HEK293T (cell line): ENCODE measurements at regions not wholly inside any gene's neighbourhood (a gene's known extent, or its start where the extent isn't known, plus 50 kb on each side); places are given as distances from the start of the nearest gene placed in this dataset.

Experiments
- CTCF ChIA-PET: fragments of 350-600 bp; formaldehyde crosslinking; extraction: SDS; loops from one replicate; lab custom pipeline; 2021; ENCODE audit warnings: antibody characterized with exemption, inconsistent platforms; lab: Yijun Ruan, JAX
- POLR2A ChIA-PET: fragments of 350-600 bp; formaldehyde crosslinking; extraction: SDS; loops from one replicate; lab custom pipeline; 2020; ENCODE audit warnings: antibody characterized with exemption, inconsistent platforms; lab: Yijun Ruan, JAX
- DNase-seq: peaks from one replicate; pipeline ENCODE4 v3.0.0; 2012; ENCODE audit warnings: mixed read lengths; ENCODE audit errors: extremely low spot score
- ARNT ChIP-seq: fragments of 450-650 bp; IDR thresholded peaks from 2 replicates; pipeline ENCODE4 v1.6.1; 2017; ENCODE audit warnings: mild to moderate bottlenecking
- BHLHE40 ChIP-seq: fragments of 450-650 bp; IDR thresholded peaks from 2 replicates; pipeline ENCODE4 v1.6.1; 2016; ENCODE audit warnings: mild to moderate bottlenecking, moderate library complexity, borderline replicate concordance
- CTBP1 ChIP-seq: fragments of 450-650 bp; IDR thresholded peaks from 2 replicates; pipeline ENCODE4 v1.6.1; 2016; ENCODE audit warnings: borderline replicate concordance
- ELF4 ChIP-seq: fragments of 450-650 bp; IDR thresholded peaks from 2 replicates; pipeline ENCODE4 v1.6.1; 2017; ENCODE audit warnings: antibody characterized with exemption
- FOXA1 ChIP-seq: fragments of 450-650 bp; IDR thresholded peaks from 2 replicates; pipeline ENCODE4 v1.6.1; 2016; ENCODE audit warnings: mild to moderate bottlenecking
- FOXK2 ChIP-seq: fragments of 450-650 bp; IDR thresholded peaks from 2 replicates; pipeline ENCODE4 v1.6.1; 2016; ENCODE audit warnings: mild to moderate bottlenecking
- FOXM1 ChIP-seq: fragments of 450-650 bp; IDR thresholded peaks from 2 replicates; pipeline ENCODE4 v1.6.1; 2017; ENCODE audit warnings: mild to moderate bottlenecking, borderline replicate concordance
- HDGF ChIP-seq: fragments of 450-650 bp; IDR thresholded peaks from 2 replicates; pipeline ENCODE4 v1.6.1; 2017; ENCODE audit warnings: antibody characterized with exemption, borderline replicate concordance
- L3MBTL2 ChIP-seq: fragments of 450-650 bp; conservative IDR thresholded peaks from 2 replicates; pipeline ENCODE4 v1.6.1; 2016; ENCODE audit warnings: mild to moderate bottlenecking
- LEF1 ChIP-seq: fragments of 450-650 bp; IDR thresholded peaks from 2 replicates; pipeline ENCODE4 v1.6.1; 2017; ENCODE audit warnings: mild to moderate bottlenecking, borderline replicate concordance
- NFRKB ChIP-seq: fragments of 450-650 bp; IDR thresholded peaks from 2 replicates; pipeline ENCODE4 v1.6.1; 2016; ENCODE audit warnings: mild to moderate bottlenecking, moderate library complexity
- SP1 ChIP-seq: fragments of 450-650 bp; IDR thresholded peaks from 2 replicates; pipeline ENCODE4 v1.6.1; 2017
- SUZ12 ChIP-seq: fragments of 450-650 bp; IDR thresholded peaks from 2 replicates; pipeline ENCODE4 v1.6.1; 2016; ENCODE audit warnings: mild to moderate bottlenecking
- TARDBP ChIP-seq: fragments of 450-650 bp; IDR thresholded peaks from 2 replicates; pipeline ENCODE4 v1.6.1; 2016
- ZNF384 ChIP-seq: fragments of 450-650 bp; IDR thresholded peaks from 2 replicates; pipeline ENCODE4 v1.6.1; 2016
- TF ChIP-seq, protein P1 (sequence below): fragments of 450-650 bp; IDR thresholded peaks from 2 replicates; pipeline ENCODE4 v1.6.1; 2016

- CTCF ChIA-PET = interaction anchor here (1.1 kb wide), 1 partner anchor 25 kb away, joined by 4 read pairs; no protein-coding TSS in a partner anchor
- DNase-seq = no peak
- no peak for TF ChIP-seq CTBP1
- POLR2A ChIA-PET = interaction anchor here (1.7 kb wide), 1 partner anchor 86 kb away, joined by 3 read pairs; the partner anchor contains the start of gene SEMA4F
Observed at GRCh38 chr2:74740395-74740740, 86.3 kb downstream of the SEMA4F start.

GRCh38 chr2:74740741-74741431, 86.8 kb downstream of the SEMA4F start:
- TF ChIP-seq L3MBTL2 = no peak
- no peak for TF ChIP-seq ELF4
- no peak for TF ChIP-seq SP1
- TF ChIP-seq SUZ12 = no peak
- TF ChIP-seq LEF1 = no peak
- TF ChIP-seq BHLHE40 = no peak
- TF ChIP-seq NFRKB = no peak
- no peak for TF ChIP-seq CTBP1
- TF ChIP-seq FOXA1 = no peak
- no peak for TF ChIP-seq FOXK2
- no peak for TF ChIP-seq HDGF
- no peak for TF ChIP-seq ZNF384
- TF ChIP-seq ARNT = no peak
- no peak for TF ChIP-seq FOXM1
- TF ChIP-seq, protein P1, sequence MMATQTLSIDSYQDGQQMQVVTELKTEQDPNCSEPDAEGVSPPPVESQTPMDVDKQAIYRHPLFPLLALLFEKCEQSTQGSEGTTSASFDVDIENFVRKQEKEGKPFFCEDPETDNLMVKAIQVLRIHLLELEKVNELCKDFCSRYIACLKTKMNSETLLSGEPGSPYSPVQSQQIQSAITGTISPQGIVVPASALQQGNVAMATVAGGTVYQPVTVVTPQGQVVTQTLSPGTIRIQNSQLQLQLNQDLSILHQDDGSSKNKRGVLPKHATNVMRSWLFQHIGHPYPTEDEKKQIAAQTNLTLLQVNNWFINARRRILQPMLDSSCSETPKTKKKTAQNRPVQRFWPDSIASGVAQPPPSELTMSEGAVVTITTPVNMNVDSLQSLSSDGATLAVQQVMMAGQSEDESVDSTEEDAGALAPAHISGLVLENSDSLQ = no peak
- no peak for TF ChIP-seq TARDBP
- DNase-seq = peak; percentile 18
- CTCF ChIA-PET = interaction anchor here (1.1 kb wide), 1 partner anchor 26 kb away, joined by 4 read pairs; no protein-coding TSS in a partner anchor
- POLR2A ChIA-PET = interaction anchor here (1.7 kb wide), 1 partner anchor 87 kb away, joined by 3 read pairs; the partner anchor contains the start of gene SEMA4F

DNA sequence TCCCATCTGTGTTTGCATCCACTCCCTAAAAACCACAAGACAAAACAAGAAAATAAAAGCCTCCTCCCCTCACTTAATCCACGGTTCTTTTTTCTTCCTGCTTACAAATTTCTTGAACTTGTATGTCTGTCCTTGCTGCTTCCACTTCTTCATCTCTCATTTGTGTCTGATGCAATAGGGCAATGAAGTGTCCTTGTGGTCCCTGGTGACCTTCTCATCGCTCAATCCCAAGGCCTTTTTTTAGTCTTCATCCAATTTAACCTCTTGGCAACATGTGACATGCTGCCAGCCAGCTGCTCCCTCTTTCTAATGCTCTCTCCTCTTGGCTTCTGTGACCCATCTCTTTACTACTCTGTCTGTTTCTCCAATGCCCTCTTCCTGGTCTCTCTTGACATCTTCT, 87.6 kb downstream of the SEMA4F start:
- ChIA-PET POLR2A (no interaction called here), CTCF (no interaction called here)
- no peak for DNase-seq
- TF ChIP-seq LEF1 = no peak
- TF ChIP-seq TARDBP = no peak
- no peak for TF ChIP-seq FOXM1
- TF ChIP-seq, protein P1 = no peak
- no peak for TF ChIP-seq ELF4
- no peak for TF ChIP-seq ARNT
- TF ChIP-seq CTBP1 = no peak
- TF ChIP-seq SP1 = no peak
- no peak for TF ChIP-seq SUZ12
- no peak for TF ChIP-seq HDGF
- no peak for TF ChIP-seq NFRKB
- TF ChIP-seq FOXK2 = no peak

DNA sequence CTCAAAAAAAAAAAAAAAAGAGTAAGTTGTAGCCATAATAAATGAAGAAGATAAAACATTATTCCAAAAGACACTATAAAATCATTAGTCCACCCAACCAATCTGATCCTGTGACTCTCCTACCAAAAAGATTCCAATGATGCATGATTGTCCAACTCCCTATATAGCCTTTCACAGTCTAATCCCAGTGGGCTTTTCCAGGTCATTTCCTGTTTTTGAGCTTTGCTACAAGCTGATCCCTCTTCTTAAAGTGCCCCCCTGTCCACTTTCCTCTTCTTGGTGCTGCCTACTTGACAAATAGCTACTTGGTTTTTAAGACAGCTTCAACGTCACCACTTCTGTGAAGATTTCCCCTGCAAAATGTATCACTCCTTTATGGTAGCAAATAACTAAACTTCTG, 88.4 kb downstream of the SEMA4F start:
- CTCF ChIA-PET = interaction anchor here (1.1 kb wide), 1 partner anchor 10 kb away, joined by 3 read pairs; no protein-coding TSS in a partner anchor
- no peak for DNase-seq
- POLR2A ChIA-PET = no interaction called here
- TF ChIP-seq BHLHE40 (no peak), FOXK2 (no peak), LEF1 (no peak), SP1 (no peak), FOXM1 (no peak), CTBP1 (no peak)

DNA sequence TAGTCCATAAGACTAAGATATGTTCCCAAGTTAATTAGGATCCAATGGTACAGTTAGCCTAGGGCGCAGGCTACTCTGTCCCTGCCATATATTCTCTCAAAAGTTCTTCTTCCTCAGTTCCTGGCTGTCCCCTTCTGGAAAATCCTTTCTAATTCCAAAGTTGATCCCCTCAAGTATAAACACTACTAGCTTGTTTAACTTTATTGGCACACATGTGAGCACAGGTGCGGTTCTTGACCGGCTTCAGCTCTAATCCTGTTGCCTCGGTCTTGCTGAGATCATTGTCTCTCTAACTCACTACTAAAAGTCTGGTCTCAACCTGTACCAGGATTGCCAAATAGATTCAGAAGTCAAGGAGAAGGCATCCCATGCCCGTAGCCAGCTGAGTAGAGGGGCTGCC, 89.0 kb downstream of the SEMA4F start:
- TF ChIP-seq BHLHE40 (no peak), FOXK2 (no peak), TARDBP (no peak), NFRKB (no peak), SUZ12 (no peak), L3MBTL2 (no peak), ELF4 (no peak)
- TF ChIP-seq, protein P1 = no peak
- POLR2A ChIA-PET = no interaction called here
- DNase-seq = no peak
- CTCF ChIA-PET = interaction anchor here (1.1 kb wide), 1 partner anchor 9 kb away, joined by 3 read pairs; no protein-coding TSS in a partner anchor

- ChIA-PET POLR2A (interaction anchor here (0.8 kb wide), 1 partner anchor 92 kb away, joined by 3 read pairs; no protein-coding TSS in a partner anchor), CTCF (no interaction called here)
- DNase-seq = no peak
- TF ChIP-seq FOXA1 (no peak), TARDBP (no peak), ZNF384 (no peak), SP1 (no peak), ARNT (no peak), ELF4 (no peak), LEF1 (no peak), SUZ12 (no peak), FOXK2 (no peak), HDGF (no peak), NFRKB (no peak), L3MBTL2 (no peak)
- TF ChIP-seq, protein P1 = no peak
Observed at GRCh38 chr2:74743778-74744177, 89.7 kb downstream of the SEMA4F start.
